ENCODE measurements at regions not wholly inside any gene's neighbourhood (a gene's known extent, or its start where the extent isn't known, plus 50 kb on each side); places are given as distances from the start of the nearest gene placed in this dataset.
"Not testable (repeated sequence)": the region's sequence is repeated elsewhere in the genome, so short reads cannot be mapped to it uniquely, and the experiment has no call there.

- no peaks in the 10 kb centered on the region for H3K9me3 ChIP-seq
- no peak for TF ChIP-seq CTCF (IDR thresholded peaks at IDR 0.05)
- H3K4me3 ChIP-seq, result no peak overlapping the region
- no peak for DNase-seq
- 43 to 59% methylated on average over 2 of the region's 2 CpGs for WGBS, 2 donors
- no peak overlapping the region for H3K27ac ChIP-seq
- no peak for FAIRE-seq
- no peaks in the 10 kb centered on the region for H3K36me3 ChIP-seq
- H3K27me3 ChIP-seq, result no peaks in the 10 kb centered on the region
- no peaks in the 10 kb centered on the region for H3K4me1 ChIP-seq
- no peak for ATAC-seq
- intact Hi-C loops (cut with DNase I), result no loop called here
These were observed 378.4 kb downstream of the KIF20B start for GRCh38 chr10:90079819-90080218.

GRCh38 chr10:90086606-90087190 is 385.3 kb downstream of the KIF20B start:
- H3K9me3 ChIP-seq; H3K36me3 ChIP-seq; H3K27ac ChIP-seq; H3K27me3 ChIP-seq; H3K4me1 ChIP-seq; H3K4me3 ChIP-seq; ATAC-seq; DNase-seq; intact Hi-C loops (cut with DNase I); FAIRE-seq: not testable (repeated sequence)
- WGBS, 2 donors, result 63 to 94% methylated on average over 2 of the region's 2 CpGs

- ATAC-seq (no peak), DNase-seq (no peak), FAIRE-seq (no peak)
- no peak for TF ChIP-seq CTCF (IDR thresholded peaks at IDR 0.05)
- Histone ChIP-seq H3K4me3 (no peak overlapping the region), H3K27me3 (no peaks in the 10 kb centered on the region), H3K4me1 (no peaks in the 10 kb centered on the region), H3K36me3 (no peaks in the 10 kb centered on the region), H3K9me3 (no peaks in the 10 kb centered on the region), H3K27ac (no peak overlapping the region)
- intact Hi-C loops (cut with DNase I), result no loop called here
- WGBS, 2 donors, result 35 to 67% methylated on average over 2 of the region's 2 CpGs
These were observed 386.0 kb downstream of the KIF20B start for GRCh38 chr10:90087197-90088023.

- no peaks in the 10 kb centered on the region for H3K4me1 ChIP-seq
- no peak overlapping the region for H3K27ac ChIP-seq
- DNase-seq (no peak), FAIRE-seq (no peak), ATAC-seq (no peak)
- no peak for TF ChIP-seq CTCF (IDR thresholded peaks at IDR 0.05)
- intact Hi-C loops (cut with DNase I), result no loop called here
- no peaks in the 10 kb centered on the region for H3K36me3 ChIP-seq
- 91 to 95% methylated on average over 4 of the region's 4 CpGs for WGBS, 2 donors
- no peaks in the 10 kb centered on the region for H3K27me3 ChIP-seq
- H3K9me3 ChIP-seq, result no peaks in the 10 kb centered on the region
- H3K4me3 ChIP-seq, result no peak overlapping the region
These were observed 386.6 kb downstream of the KIF20B start for GRCh38 chr10:90088024-90088317.

- Histone ChIP-seq H3K36me3 (no peaks in the 10 kb centered on the region), H3K27me3 (no peaks in the 10 kb centered on the region), H3K27ac (no peak overlapping the region), H3K4me1 (no peaks in the 10 kb centered on the region), H3K4me3 (no peak overlapping the region), H3K9me3 (no peaks in the 10 kb centered on the region)
- intact Hi-C loops (cut with DNase I), result no loop called here
- FAIRE-seq (no peak), DNase-seq (no peak), ATAC-seq (no peak)
- 18 to 28% methylated on average over 2 of the region's 2 CpGs for WGBS, 2 donors
- no peak for TF ChIP-seq CTCF (IDR thresholded peaks at IDR 0.05)
These were observed 388.3 kb downstream of the KIF20B start for GRCh38 chr10:90089719-90090118.
